ENCODE measurements at regions not wholly inside any gene's neighbourhood (a gene's known extent, or its start where the extent isn't known, plus 50 kb on each side); places are given as distances from the start of the nearest gene placed in this dataset.

- Histone ChIP-seq H3K27ac (no peak overlapping the region), H3K4me3 (no peak overlapping the region), H3K36me3 (no peaks in the 10 kb centered on the region), H3K27me3 (no peaks in the 10 kb centered on the region), H3K4me1 (no peaks in the 10 kb centered on the region), H3K9me3 (no peaks in the 10 kb centered on the region)
- DNase-seq (ENCODE audit: low spot score in 2 of 2): no peak
- no peak for TF ChIP-seq CTCF (IDR thresholded peaks at IDR 0.05)
- TF ChIP-seq EP300 (IDR thresholded peaks at IDR 0.05): no peak
- no peak for TF ChIP-seq POLR2A (IDR thresholded peaks at IDR 0.05)
- WGBS, 2 donors: 41 to 50% methylated on average over 1 of the region's 1 CpG
These were observed 55.9 kb upstream of the SOX13 start for GRCh38 chr1:204017032-204017431.

- WGBS, 2 donors: 59 to 86% methylated on average over 2 of the region's 2 CpGs
These were observed 54.5 kb upstream of the SOX13 start for GRCh38 chr1:204018460-204018859.

More at GRCh38 chr1:204018460-204018859, 54.5 kb upstream of the SOX13 start:
- Histone ChIP-seq H3K27ac (no peak overlapping the region), H3K4me3 (no peak overlapping the region), H3K36me3 (no peaks in the 10 kb centered on the region), H3K4me1 (no peaks in the 10 kb centered on the region), H3K27me3 (no peaks in the 10 kb centered on the region), H3K9me3 (no peaks in the 10 kb centered on the region)
- no peak for DNase-seq (ENCODE audit: low spot score in 2 of 2)
- TF ChIP-seq EP300 (IDR thresholded peaks at IDR 0.05) (no peak), POLR2A (IDR thresholded peaks at IDR 0.05) (no peak)

All from tibial nerve (tissue), 4 donors.